ENCODE measurements at regions not wholly inside any gene's neighbourhood (a gene's known extent, or its start where the extent isn't known, plus 50 kb on each side); places are given as distances from the start of the nearest gene placed in this dataset.

GRCh38 chr5:44150075-44150723 lies 239.0 kb downstream of the FGF10 start:
- TF ChIP-seq CTCF (IDR thresholded peaks at IDR 0.05 in 8 of 11, conservative IDR thresholded peaks at IDR 0.05 in 3 of 11): no peak
- TF ChIP-seq POLR2A (IDR thresholded peaks at IDR 0.05): no peak
- no peak for TF ChIP-seq POLR2AphosphoS5 (IDR thresholded peaks at IDR 0.05)

All from spleen (tissue), 7 donors.